WTC11 (cell line): ENCODE measurements at regions not wholly inside any gene's neighbourhood (a gene's known extent, or its start where the extent isn't known, plus 50 kb on each side); places are given as distances from the start of the nearest gene placed in this dataset.
"Not testable (repeated sequence)": the region's sequence is repeated elsewhere in the genome, so short reads cannot be mapped to it uniquely, and the experiment has no call there.

Experiments used
- ATAC-seq: fragments of 200-7000 bp; cut with Tn5 transposase; 2 replicates; pipeline ENCODE4 v1.10.0; 2021; ENCODE audit warnings: mild to moderate bottlenecking, moderate library complexity
- CTCF ChIA-PET: fragments of 300-600 bp; sonication (Branson Sonifier 250); formaldehyde crosslinking; loops from one replicate; lab custom pipeline; 2021; ENCODE audit warnings: antibody characterized with exemption; lab: Charles Lee
- POLR2A ChIA-PET: fragments of 350-600 bp; sonication (Branson Sonifier 250); formaldehyde crosslinking; loops from one replicate; lab custom pipeline; 2021; ENCODE audit warnings: antibody characterized with exemption; lab: Charles Lee
- DNase-seq: peaks from one replicate; pipeline ENCODE4 v3.0.0; 2021; ENCODE audit warnings: low spot score
- H3K27ac Mint-ChIP-seq: 2 replicates; pipeline ENCODE4 v1.8.0; 2021; ENCODE audit warnings: mixed read lengths
- H3K27me3 Mint-ChIP-seq: 2 replicates; pipeline ENCODE4 v1.8.0; 2021; ENCODE audit warnings: low read depth, mild to moderate bottlenecking, moderate library complexity, mixed read lengths
- H3K36me3 Mint-ChIP-seq: 2 replicates; pipeline ENCODE4 v1.8.0; 2021; ENCODE audit warnings: mixed read lengths
- H3K4me1 Mint-ChIP-seq: 2 replicates; pipeline ENCODE4 v1.8.0; 2022; ENCODE audit warnings: mixed read lengths
- H3K4me3 Mint-ChIP-seq: 2 replicates; pipeline ENCODE4 v1.8.0; 2021; ENCODE audit warnings: mild to moderate bottlenecking, moderate library complexity, mixed read lengths
- H3K9me3 Mint-ChIP-seq: 2 replicates; pipeline ENCODE4 v1.8.0; 2021; ENCODE audit warnings: mixed read lengths
- ATF1 ChIP-seq: sonication (generic); formaldehyde crosslinking; IDR thresholded peaks from 2 replicates; pipeline ENCODE4 v1.8.1; 2023; ENCODE audit warnings: mild to moderate bottlenecking, moderate library complexity, missing genetic modification reagents
- CBFB ChIP-seq: sonication (generic); formaldehyde crosslinking; IDR thresholded peaks from 2 replicates; pipeline ENCODE4 v1.8.1; 2022; ENCODE audit warnings: mild to moderate bottlenecking, low read depth, missing genetic modification reagents
- EMX1 ChIP-seq: fragments of 250-450 bp; sonication (Bioruptor Pico); IDR thresholded peaks from 2 replicates; pipeline ENCODE4 v1.8.0; 2021; ENCODE audit warnings: mild to moderate bottlenecking
- GRHL2 ChIP-seq: fragments of 250-450 bp; sonication (Bioruptor Pico); IDR thresholded peaks from 2 replicates; pipeline ENCODE4 v1.8.0; 2022; ENCODE audit warnings: mild to moderate bottlenecking, moderate library complexity; ENCODE audit not compliant: insufficient replicate concordance, severe bottlenecking
- GTF2I ChIP-seq: fragments of 250-450 bp; sonication (Bioruptor Pico); conservative IDR thresholded peaks from 2 replicates; pipeline ENCODE4 v1.4.0; 2021; ENCODE audit warnings: mild to moderate bottlenecking
- IRF2 ChIP-seq: sonication (generic); formaldehyde crosslinking; IDR thresholded peaks from 2 replicates; pipeline ENCODE4 v1.8.0; 2022; ENCODE audit warnings: low read depth, missing genetic modification reagents, borderline replicate concordance
- MAX ChIP-seq: sonication (generic); formaldehyde crosslinking; IDR thresholded peaks from 2 replicates; pipeline ENCODE4 v1.8.0; 2022; ENCODE audit warnings: mild to moderate bottlenecking, missing genetic modification reagents
- MYBL2 ChIP-seq: sonication (generic); formaldehyde crosslinking; IDR thresholded peaks from 2 replicates; pipeline ENCODE4 v1.8.1; 2023; ENCODE audit warnings: mild to moderate bottlenecking, moderate library complexity, missing genetic modification reagents
- OVOL2 ChIP-seq: fragments of 250-450 bp; sonication (Bioruptor Pico); IDR thresholded peaks from 2 replicates; pipeline ENCODE4 v1.9.0; 2021; ENCODE audit warnings: mild to moderate bottlenecking, borderline replicate concordance
- PRRX2 ChIP-seq: fragments of 250-450 bp; sonication (Bioruptor Pico); IDR thresholded peaks from 2 replicates; pipeline ENCODE4 v1.8.0; 2021; ENCODE audit warnings: mild to moderate bottlenecking
- RORB ChIP-seq: fragments of 250-450 bp; sonication (Bioruptor Pico); IDR thresholded peaks from 2 replicates; pipeline ENCODE4 v1.9.0; 2021; ENCODE audit warnings: mild to moderate bottlenecking
- SMAD3 ChIP-seq: sonication (generic); formaldehyde crosslinking; IDR thresholded peaks from 2 replicates; pipeline ENCODE4 v1.8.0; 2022; ENCODE audit warnings: missing genetic modification reagents, mild to moderate bottlenecking, borderline replicate concordance
- TEAD1 ChIP-seq: sonication (generic); formaldehyde crosslinking; IDR thresholded peaks from 2 replicates; pipeline ENCODE4 v1.8.0; 2022; ENCODE audit warnings: mild to moderate bottlenecking, missing genetic modification reagents
- ZBTB21 ChIP-seq: sonication (generic); formaldehyde crosslinking; IDR thresholded peaks from 2 replicates; pipeline ENCODE4 v1.8.1; 2023; ENCODE audit warnings: mild to moderate bottlenecking, missing genetic modification reagents, borderline replicate concordance
- ZNF416 ChIP-seq: fragments of 250-450 bp; sonication (Bioruptor Pico); IDR thresholded peaks from 2 replicates; pipeline ENCODE4 v1.9.0; 2021; ENCODE audit warnings: mild to moderate bottlenecking, inconsistent platforms
- ZNF423 ChIP-seq: fragments of 250-450 bp; sonication (Bioruptor Pico); IDR thresholded peaks from 2 replicates; pipeline ENCODE4 v2.1.2; 2022; ENCODE audit warnings: mild to moderate bottlenecking, moderate library complexity
- ZNF532 ChIP-seq: fragments of 250-450 bp; sonication (Bioruptor Pico); IDR thresholded peaks from 2 replicates; pipeline ENCODE4 v1.9.0; 2021; ENCODE audit warnings: mild to moderate bottlenecking, borderline replicate concordance
- TF ChIP-seq, protein P1 (sequence below): sonication (generic); formaldehyde crosslinking; IDR thresholded peaks from 2 replicates; pipeline ENCODE4 v1.8.0; 2022; ENCODE audit warnings: mild to moderate bottlenecking, missing genetic modification reagents
- TF ChIP-seq, protein P2 (sequence below): fragments of 250-450 bp; sonication (Bioruptor Pico); IDR thresholded peaks from 2 replicates; pipeline ENCODE4 v1.9.0; 2021; ENCODE audit warnings: moderate library complexity, mild to moderate bottlenecking, inconsistent platforms, borderline replicate concordance
- TF ChIP-seq, protein P3 (sequence below): sonication (generic); formaldehyde crosslinking; IDR thresholded peaks from 2 replicates; pipeline ENCODE4 v1.8.0; 2023; ENCODE audit warnings: missing genetic modification reagents, mild to moderate bottlenecking, borderline replicate concordance

DNA sequence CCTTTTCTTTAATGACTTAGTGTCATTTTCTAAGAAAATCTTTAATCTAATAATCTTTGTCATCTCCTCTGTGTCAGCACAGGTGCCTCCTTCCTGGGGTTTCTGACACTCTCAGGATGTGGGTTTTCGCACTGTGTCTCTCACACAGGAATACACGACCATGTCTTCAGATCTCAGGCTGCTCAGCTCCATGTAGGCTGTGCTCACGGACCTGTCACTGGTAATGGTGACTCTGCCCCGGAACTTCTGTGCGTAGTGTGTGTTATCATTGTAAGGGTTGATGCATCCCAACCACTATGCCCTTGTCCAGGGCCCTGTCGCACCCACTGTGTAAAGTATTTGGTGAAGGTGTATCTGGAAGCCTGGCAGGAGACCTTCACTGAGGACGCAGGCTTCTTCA lies 647.8 kb downstream of the TMEM121 start (continued):
- TF ChIP-seq GRHL2 (CRISPR knock-in tag) (no peak), ATF1 (no peak), ZNF416 (CRISPR knock-in tag) (no peak), PRRX2 (CRISPR knock-in tag) (no peak), CBFB (CRISPR knock-in tag) (no peak), ZNF423 (CRISPR knock-in tag) (no peak), ZBTB21 (CRISPR knock-in tag) (no peak), OVOL2 (CRISPR knock-in tag) (no peak), IRF2 (CRISPR knock-in tag) (no peak)
- TF ChIP-seq, protein P1, sequence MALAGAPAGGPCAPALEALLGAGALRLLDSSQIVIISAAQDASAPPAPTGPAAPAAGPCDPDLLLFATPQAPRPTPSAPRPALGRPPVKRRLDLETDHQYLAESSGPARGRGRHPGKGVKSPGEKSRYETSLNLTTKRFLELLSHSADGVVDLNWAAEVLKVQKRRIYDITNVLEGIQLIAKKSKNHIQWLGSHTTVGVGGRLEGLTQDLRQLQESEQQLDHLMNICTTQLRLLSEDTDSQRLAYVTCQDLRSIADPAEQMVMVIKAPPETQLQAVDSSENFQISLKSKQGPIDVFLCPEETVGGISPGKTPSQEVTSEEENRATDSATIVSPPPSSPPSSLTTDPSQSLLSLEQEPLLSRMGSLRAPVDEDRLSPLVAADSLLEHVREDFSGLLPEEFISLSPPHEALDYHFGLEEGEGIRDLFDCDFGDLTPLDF (CRISPR knock-in tag), result no peak

DNA sequence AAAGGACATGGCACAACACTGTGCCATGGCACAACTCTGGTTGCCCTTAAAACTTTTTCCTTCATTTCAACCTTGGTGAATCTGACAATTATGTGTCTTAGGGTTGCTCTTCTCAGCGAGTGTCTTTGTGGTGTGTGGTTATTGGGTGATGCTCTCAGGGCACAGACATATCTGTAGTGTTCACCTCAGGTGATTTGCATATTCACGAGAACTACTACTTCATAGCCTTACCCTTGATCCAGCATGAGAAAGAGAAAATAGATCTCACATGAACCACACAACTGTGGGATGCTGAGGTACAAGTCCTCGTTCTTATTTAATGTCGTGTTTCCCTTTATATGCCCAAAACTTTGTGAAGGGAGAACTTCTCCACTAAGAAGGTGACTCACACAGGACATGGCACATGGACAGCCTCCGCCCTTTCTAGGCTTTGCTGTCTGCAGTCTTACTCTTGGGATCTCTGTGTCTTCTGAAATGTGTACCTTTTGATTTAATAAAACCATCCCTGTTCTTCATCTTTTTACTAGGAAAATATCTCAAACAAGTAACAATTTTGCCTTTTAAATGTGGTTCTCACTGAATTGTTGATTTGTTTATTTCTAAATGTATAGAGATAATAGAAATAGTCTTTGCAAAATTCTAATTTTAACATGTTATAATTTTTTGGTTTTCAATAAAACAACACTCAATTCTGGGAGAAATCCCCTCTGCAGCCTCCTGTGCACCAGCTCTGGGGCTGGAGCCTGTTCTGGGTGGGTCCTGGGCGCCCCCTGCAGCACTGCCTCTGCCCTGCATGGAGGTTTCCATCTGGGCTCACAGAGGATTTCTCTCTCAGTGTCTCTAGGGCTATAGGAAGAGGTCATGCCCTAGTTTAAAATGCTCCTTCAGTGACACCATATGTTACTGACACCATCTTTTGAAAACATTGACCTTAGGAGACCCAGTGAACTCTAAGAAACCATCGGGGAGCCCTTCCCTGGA lies 651.2 kb downstream of the TMEM121 start:
- Mint-ChIP-seq H3K36me3 (peaks cover 82% of the 10 kb centered on the region), H3K9me3 (peaks cover 96% of the 10 kb centered on the region)
- H3K4me3 Mint-ChIP-seq, DNase-seq, CTCF ChIA-PET, POLR2A ChIA-PET, H3K4me1 Mint-ChIP-seq, ATAC-seq, H3K27ac Mint-ChIP-seq, H3K27me3 Mint-ChIP-seq: not testable (repeated sequence)

GRCh38 chr14:106179761-106180160 lies 653.4 kb downstream of the TMEM121 start:
- Mint-ChIP-seq H3K27me3 (peaks cover 3% of the 10 kb centered on the region; the same call in 1 of the 2 replicates), H3K9me3 (peaks cover 99% of the 10 kb centered on the region), H3K4me1 (no peaks in the 10 kb centered on the region), H3K36me3 (peaks cover 85% of the 10 kb centered on the region), H3K4me3 (no peak overlapping the region), H3K27ac (no peak overlapping the region)
- CTCF ChIA-PET, result no interaction called here
- POLR2A ChIA-PET, result no interaction called here
- ATAC-seq, result no peak
- no peak for DNase-seq
- TF ChIP-seq ZNF532 (CRISPR knock-in tag) (no peak), RORB (CRISPR knock-in tag) (no peak), TEAD1 (CRISPR knock-in tag) (no peak), SMAD3 (CRISPR knock-in tag) (no peak), GTF2I (CRISPR knock-in tag) (no peak), OVOL2 (CRISPR knock-in tag) (no peak), MYBL2 (no peak), ZBTB21 (CRISPR knock-in tag) (no peak), EMX1 (no peak), MAX (CRISPR knock-in tag) (no peak), ATF1 (no peak)
- TF ChIP-seq, protein P2, sequence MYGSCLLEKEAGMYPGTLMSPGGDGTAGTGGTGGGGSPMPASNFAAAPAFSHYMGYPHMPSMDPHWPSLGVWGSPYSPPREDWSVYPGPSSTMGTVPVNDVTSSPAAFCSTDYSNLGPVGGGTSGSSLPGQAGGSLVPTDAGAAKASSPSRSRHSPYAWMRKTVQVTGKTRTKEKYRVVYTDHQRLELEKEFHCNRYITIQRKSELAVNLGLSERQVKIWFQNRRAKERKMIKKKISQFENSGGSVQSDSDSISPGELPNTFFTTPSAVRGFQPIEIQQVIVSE, result no peak
- TF ChIP-seq, protein P3, sequence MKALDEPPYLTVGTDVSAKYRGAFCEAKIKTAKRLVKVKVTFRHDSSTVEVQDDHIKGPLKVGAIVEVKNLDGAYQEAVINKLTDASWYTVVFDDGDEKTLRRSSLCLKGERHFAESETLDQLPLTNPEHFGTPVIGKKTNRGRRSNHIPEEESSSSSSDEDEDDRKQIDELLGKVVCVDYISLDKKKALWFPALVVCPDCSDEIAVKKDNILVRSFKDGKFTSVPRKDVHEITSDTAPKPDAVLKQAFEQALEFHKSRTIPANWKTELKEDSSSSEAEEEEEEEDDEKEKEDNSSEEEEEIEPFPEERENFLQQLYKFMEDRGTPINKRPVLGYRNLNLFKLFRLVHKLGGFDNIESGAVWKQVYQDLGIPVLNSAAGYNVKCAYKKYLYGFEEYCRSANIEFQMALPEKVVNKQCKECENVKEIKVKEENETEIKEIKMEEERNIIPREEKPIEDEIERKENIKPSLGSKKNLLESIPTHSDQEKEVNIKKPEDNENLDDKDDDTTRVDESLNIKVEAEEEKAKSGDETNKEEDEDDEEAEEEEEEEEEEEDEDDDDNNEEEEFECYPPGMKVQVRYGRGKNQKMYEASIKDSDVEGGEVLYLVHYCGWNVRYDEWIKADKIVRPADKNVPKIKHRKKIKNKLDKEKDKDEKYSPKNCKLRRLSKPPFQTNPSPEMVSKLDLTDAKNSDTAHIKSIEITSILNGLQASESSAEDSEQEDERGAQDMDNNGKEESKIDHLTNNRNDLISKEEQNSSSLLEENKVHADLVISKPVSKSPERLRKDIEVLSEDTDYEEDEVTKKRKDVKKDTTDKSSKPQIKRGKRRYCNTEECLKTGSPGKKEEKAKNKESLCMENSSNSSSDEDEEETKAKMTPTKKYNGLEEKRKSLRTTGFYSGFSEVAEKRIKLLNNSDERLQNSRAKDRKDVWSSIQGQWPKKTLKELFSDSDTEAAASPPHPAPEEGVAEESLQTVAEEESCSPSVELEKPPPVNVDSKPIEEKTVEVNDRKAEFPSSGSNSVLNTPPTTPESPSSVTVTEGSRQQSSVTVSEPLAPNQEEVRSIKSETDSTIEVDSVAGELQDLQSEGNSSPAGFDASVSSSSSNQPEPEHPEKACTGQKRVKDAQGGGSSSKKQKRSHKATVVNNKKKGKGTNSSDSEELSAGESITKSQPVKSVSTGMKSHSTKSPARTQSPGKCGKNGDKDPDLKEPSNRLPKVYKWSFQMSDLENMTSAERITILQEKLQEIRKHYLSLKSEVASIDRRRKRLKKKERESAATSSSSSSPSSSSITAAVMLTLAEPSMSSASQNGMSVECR, result no peak
- TF ChIP-seq, protein P1 (CRISPR knock-in tag), result no peak
